Mucosa of stomach (tissue), 1 donor: ENCODE measurements at regions not wholly inside any gene's neighbourhood (a gene's known extent, or its start where the extent isn't known, plus 50 kb on each side); places are given as distances from the start of the nearest gene placed in this dataset.
"Not testable (repeated sequence)": the region's sequence is repeated elsewhere in the genome, so short reads cannot be mapped to it uniquely, and the experiment has no call there.

Source experiments
- H3K27me3 ChIP-seq: one replicate; pipeline ENCODE4 v1.7.0; 2013; ENCODE audit warnings: mild to moderate bottlenecking, low read length; ENCODE audit not compliant: control insufficient read depth, insufficient read depth
- H3K36me3 ChIP-seq: one replicate; pipeline ENCODE4 v1.7.0; 2013; ENCODE audit warnings: low read length; ENCODE audit not compliant: control insufficient read depth, insufficient read depth
- H3K4me1 ChIP-seq: one replicate; pipeline ENCODE4 v1.7.0; 2013; ENCODE audit warnings: mild to moderate bottlenecking, low read length; ENCODE audit not compliant: control insufficient read depth, insufficient read depth
- H3K4me3 ChIP-seq: one replicate; pipeline ENCODE4 v1.7.0; 2013; ENCODE audit warnings: low read length
- H3K9ac ChIP-seq: one replicate; pipeline ENCODE4 v1.7.0; 2013; ENCODE audit warnings: mild to moderate bottlenecking, low read length, moderate library complexity
- H3K9me3 ChIP-seq: one replicate; pipeline ENCODE4 v1.7.0; 2013; ENCODE audit warnings: mild to moderate bottlenecking, low read length, moderate library complexity; ENCODE audit not compliant: control insufficient read depth
- donor health status: Pancreatic carcinoma.

- H3K27me3 ChIP-seq, H3K4me1 ChIP-seq, H3K36me3 ChIP-seq, H3K9ac ChIP-seq, H3K4me3 ChIP-seq, H3K9me3 ChIP-seq: not testable (repeated sequence)
These were observed 343.3 kb upstream of the PLGLB2 start for GRCh38 chr2:87404411-87405255.

DNA sequence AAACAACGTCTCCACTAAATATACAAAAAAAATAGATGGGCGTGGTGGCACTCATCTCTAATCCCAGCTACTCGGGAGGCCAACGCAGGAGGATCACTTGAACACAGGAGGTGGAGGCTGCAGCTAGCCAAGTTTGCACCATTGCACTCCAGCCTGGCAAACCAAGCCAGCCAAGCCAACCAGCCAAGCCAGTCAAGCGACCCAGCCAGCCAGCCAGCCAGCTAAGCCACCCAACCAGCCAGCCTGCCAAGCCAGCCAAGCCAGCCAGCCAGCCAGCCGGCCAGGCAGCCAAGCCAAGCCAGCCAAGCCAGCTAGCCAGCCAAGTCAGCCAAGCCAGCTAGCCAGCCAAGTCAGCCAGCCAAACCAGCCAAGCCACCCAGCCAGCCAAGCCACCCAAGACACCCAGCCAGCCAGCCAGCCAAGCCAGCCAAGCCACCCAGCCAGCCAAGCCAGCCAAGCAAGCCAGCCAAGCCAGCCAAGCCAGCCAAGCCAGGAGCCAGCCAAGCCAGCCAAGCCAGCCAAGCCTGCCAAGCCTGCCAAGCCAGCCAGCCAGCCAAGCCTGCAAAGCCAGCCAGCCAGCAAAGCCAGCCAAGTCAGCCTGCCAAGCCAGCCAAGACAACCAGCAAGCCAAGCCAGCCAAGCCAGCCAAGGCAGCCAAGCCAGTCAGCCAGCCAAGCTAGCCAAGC, 342.2 kb upstream of the PLGLB2 start:
- H3K9ac ChIP-seq, H3K36me3 ChIP-seq, H3K4me3 ChIP-seq, H3K4me1 ChIP-seq, H3K27me3 ChIP-seq, H3K9me3 ChIP-seq: not testable (repeated sequence)

GRCh38 chr2:87406406-87407175, 341.3 kb upstream of the PLGLB2 start:
- H3K27me3 ChIP-seq: not testable (repeated sequence)

GRCh38 chr2:87409601-87410000, 338.3 kb upstream of the PLGLB2 start:
- H3K4me1 ChIP-seq, H3K9me3 ChIP-seq, H3K27me3 ChIP-seq: not testable (repeated sequence)

More at GRCh38 chr2:87406406-87407175, 341.3 kb upstream of the PLGLB2 start:
- not testable (repeated sequence) for H3K4me1 ChIP-seq, H3K4me3 ChIP-seq, H3K9ac ChIP-seq, H3K9me3 ChIP-seq, H3K36me3 ChIP-seq

GRCh38 chr2:87410371-87410770, 337.5 kb upstream of the PLGLB2 start:
- H3K9me3 ChIP-seq, H3K4me1 ChIP-seq, H3K4me3 ChIP-seq, H3K36me3 ChIP-seq, H3K27me3 ChIP-seq, H3K9ac ChIP-seq: not testable (repeated sequence)

More at GRCh38 chr2:87409601-87410000, 338.3 kb upstream of the PLGLB2 start:
- not testable (repeated sequence) for H3K4me3 ChIP-seq, H3K36me3 ChIP-seq, H3K9ac ChIP-seq

DNA sequence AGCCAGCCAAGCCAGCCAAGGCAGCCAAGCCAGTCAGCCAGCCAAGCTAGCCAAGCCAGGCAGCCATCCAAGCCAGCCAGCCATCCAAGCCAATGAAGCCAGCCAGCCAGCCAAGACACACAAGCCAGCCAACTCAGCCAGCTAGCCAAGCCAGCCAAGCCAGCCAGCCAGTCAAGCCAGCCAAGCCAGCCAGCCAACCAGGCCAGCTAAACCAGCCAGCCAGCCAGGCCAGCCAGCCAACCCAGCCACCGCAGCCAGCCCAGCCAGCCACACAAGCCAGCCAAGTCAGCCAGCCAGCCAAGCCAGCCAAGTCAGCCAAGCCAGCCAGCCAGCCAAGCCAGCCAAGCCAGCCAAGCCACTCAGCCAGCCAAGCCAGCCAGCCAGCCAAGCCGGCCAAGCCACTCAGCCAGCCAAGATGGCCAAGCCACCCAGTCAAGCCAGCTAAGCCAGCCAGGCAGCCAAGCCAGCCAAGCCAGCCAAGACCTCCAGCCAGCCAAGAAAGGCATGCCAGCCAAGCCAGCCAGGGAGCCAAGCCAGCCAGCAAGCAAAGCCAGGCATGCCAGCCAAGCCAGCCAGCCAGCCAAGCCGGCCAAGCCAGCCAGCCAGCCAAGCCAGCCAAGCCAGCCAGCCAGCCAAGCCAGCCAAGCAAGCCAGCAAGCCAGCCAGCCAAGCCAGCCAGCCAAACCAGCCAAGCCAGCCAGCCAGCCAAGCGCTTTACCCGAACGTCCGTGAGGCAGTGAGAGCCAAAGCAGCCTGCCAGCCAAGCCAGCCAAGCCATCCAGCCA, 335.7 kb upstream of the PLGLB2 start:
- H3K4me3 ChIP-seq, H3K27me3 ChIP-seq, H3K36me3 ChIP-seq, H3K9me3 ChIP-seq, H3K9ac ChIP-seq, H3K4me1 ChIP-seq: not testable (repeated sequence)

GRCh38 chr2:87414331-87414730, 333.6 kb upstream of the PLGLB2 start:
- not testable (repeated sequence) for H3K27me3 ChIP-seq, H3K4me3 ChIP-seq, H3K9ac ChIP-seq, H3K36me3 ChIP-seq, H3K4me1 ChIP-seq, H3K9me3 ChIP-seq

DNA sequence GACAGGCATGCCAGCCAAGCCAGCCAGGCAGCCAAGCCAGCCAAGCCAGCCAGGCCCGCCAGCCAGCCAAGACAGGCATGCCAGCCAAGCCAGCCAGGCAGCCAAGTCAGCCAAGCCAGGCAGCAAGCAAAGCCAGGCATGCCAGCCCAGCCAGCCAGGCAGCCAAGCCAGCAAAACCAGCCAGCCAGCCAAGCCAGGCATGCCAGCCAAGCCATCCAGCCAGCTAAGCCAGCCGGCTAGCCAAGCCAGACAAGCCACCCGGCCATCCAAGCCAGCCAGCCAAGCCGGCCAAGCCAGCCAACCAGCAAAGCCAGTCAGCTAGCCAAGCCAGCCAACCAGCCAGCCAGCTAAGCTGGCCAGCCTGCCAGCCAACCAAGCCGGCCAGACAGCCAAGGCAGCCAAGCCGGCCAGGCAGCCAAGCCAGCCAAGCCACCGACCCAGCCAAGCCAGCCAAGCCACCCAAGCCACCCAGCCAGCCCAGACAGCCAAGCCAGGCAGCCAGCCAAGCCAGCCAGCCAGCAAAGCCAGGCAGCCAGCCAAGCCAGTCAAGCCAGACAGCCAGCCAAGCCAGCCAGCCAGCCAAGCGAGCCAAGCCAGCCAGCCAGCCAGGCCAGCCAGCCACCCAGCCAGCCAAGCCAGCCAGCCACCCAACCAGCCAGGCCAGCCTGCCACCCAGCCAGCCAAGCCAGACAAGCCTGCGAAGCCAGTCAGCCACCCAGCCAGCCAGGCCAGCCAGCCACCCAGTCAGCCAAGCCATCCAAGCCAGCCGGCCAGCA, 332.9 kb upstream of the PLGLB2 start:
- not testable (repeated sequence) for H3K9ac ChIP-seq, H3K9me3 ChIP-seq, H3K27me3 ChIP-seq, H3K4me3 ChIP-seq, H3K36me3 ChIP-seq, H3K4me1 ChIP-seq

DNA sequence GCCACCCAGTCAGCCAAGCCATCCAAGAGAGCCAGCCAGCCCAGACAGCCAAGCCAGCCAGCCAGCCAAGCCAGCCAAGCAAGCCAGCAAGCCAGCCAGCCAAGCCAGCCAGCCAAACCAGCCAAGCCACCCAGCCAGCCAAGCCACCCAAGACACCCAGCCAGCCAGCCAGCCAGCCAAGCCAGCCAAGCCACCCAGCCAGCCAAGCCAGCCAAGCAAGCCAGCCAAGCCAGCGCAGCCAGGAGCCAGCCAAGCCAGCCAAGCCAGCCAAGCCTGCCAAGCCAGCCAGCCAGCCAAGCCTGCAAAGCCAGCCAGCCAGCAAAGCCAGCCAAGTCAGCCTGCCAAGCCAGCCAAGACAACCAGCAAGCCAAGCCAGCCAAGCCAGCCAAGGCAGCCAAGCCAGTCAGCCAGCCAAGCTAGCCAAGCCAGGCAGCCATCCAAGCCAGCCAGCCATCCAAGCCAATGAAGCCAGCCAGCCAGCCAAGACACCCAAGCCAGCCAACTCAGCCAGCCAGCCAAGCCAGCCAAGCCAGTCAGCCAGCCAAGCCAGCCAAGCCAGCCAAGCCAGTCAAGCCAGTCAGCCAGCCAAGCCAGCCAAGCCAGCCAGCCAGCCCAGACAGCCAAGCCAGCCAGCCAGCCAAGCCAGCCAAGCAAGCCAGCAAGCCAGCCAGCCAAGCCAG, 332.2 kb upstream of the PLGLB2 start:
- H3K4me1 ChIP-seq, H3K9me3 ChIP-seq, H3K4me3 ChIP-seq, H3K9ac ChIP-seq, H3K27me3 ChIP-seq, H3K36me3 ChIP-seq: not testable (repeated sequence)

DNA sequence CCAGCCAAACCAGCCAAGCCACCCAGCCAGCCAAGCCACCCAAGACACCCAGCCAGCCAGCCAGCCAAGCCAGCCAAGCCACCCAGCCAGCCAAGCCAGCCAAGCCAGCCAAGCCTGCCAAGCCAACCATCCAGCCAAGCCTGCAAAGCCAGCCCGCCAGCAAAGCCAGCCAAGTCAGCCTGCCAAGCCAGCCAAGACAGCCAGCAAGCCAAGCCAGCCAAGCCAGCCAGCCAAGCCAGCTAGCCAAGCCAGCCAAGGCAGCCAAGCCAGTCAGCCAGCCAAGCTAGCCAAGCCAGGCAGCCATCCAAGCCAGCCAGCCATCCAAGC, 331.7 kb upstream of the PLGLB2 start:
- not testable (repeated sequence) for H3K4me3 ChIP-seq, H3K36me3 ChIP-seq, H3K9ac ChIP-seq, H3K4me1 ChIP-seq, H3K27me3 ChIP-seq, H3K9me3 ChIP-seq

GRCh38 chr2:87417147-87417546, 330.7 kb upstream of the PLGLB2 start:
- not testable (repeated sequence) for H3K9me3 ChIP-seq, H3K9ac ChIP-seq, H3K36me3 ChIP-seq, H3K4me1 ChIP-seq, H3K27me3 ChIP-seq, H3K4me3 ChIP-seq
